Heart left ventricle (tissue), 13 donors: ENCODE measurements at regions not wholly inside any gene's neighbourhood (a gene's known extent, or its start where the extent isn't known, plus 50 kb on each side); places are given as distances from the start of the nearest gene placed in this dataset.

Experiments used
- POLR2A ChIP-seq, 2 donors: fragments of 450-650 bp; IDR thresholded peaks; one replicate each; pipeline ENCODE4 v1.6.1; 2017; ENCODE audit warnings: antibody characterized with exemption in 2 of 2, mild to moderate bottlenecking in 2 of 2, moderate library complexity in 2 of 2
- TF ChIP-seq, protein P1 (sequence below), 12 donors: fragments of 200-600 bp; sonication (generic) in 4 of 12; IDR thresholded peaks; one replicate each; pipeline versions ENCODE4 v1.5.0 to v1.8.0; 2018 to 2022; ENCODE audit warnings: antibody characterized with exemption in 12 of 12, mild to moderate bottlenecking in 5 of 12
- donor health status: ischemic (EF 13 %, LVEDD 7.1; RV severe dilation, severe dysfunction).
- donor health status: DM: no; HTN: yes; CAD: no.
- donor health status: DM: no; HTN: no; CAD: no.
- donor health status: ischemic (EF 25% LVEDD 6.9; RV normal size, moderate dysfunction).
- donor health status: ischemic (EF 25% LVEDD 5.7; RV mildly dilated, moderate dysfunction).
- donor health status: ischemic (EF 35%, LVEDD 5.7; RV mildly dilated, moderate dysfunction).
- donor health status: nonischemic (EF 11% LVEDD 7.7; RV severe dilation, severe dysfunction).
- donor health status: DM: yes; HTN: yes; CAD: no.
- donor health status: PGD.
- donor health status: ischemic (EF 29% LVEDD 5.4; RV normal size, mild dysfunction).
- donor health status: nonischemic (EF 23%, LVEDD 6.1; RV moderate dilation, normal function).

DNA sequence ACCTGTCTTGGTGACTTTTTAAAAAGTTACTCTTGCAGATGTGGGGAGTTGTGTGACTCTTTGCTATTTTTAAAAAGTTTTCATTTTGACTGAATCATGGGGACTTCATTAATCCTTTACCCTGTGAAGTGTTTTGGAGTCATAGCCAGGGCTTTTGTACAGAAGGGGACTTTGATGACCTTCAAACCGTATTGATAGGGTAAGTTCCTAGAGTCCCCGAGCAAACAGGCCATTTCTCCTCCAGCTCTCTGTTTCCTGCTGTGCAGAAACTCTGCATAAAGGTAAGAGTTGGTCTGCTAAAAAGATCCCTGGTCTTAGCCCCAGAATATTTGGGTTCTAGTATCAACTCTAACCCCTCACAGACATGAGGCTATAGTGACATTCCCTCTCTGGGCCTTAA lies 170.8 kb upstream of the BCL6 start:
- TF ChIP-seq, protein P1, sequence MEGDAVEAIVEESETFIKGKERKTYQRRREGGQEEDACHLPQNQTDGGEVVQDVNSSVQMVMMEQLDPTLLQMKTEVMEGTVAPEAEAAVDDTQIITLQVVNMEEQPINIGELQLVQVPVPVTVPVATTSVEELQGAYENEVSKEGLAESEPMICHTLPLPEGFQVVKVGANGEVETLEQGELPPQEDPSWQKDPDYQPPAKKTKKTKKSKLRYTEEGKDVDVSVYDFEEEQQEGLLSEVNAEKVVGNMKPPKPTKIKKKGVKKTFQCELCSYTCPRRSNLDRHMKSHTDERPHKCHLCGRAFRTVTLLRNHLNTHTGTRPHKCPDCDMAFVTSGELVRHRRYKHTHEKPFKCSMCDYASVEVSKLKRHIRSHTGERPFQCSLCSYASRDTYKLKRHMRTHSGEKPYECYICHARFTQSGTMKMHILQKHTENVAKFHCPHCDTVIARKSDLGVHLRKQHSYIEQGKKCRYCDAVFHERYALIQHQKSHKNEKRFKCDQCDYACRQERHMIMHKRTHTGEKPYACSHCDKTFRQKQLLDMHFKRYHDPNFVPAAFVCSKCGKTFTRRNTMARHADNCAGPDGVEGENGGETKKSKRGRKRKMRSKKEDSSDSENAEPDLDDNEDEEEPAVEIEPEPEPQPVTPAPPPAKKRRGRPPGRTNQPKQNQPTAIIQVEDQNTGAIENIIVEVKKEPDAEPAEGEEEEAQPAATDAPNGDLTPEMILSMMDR (IDR thresholded peaks at IDR 0.05): no peak
- TF ChIP-seq POLR2A (IDR thresholded peaks at IDR 0.05): no peak
